Stimulated activated CD4-positive, alpha-beta T cell treated with anti-CD3 and anti-CD28 coated beads, Interleukin-15, amount 100 ng/mL, for 1 hour (primary cell): ENCODE measurements at regions not wholly inside any gene's neighbourhood (a gene's known extent, or its start where the extent isn't known, plus 50 kb on each side); places are given as distances from the start of the nearest gene placed in this dataset.

ENCODE experiments used
- DNase-seq, 2 donors: peaks; one replicate each; pipeline ENCODE4 v3.0.0-alpha.2; 2020; ENCODE audit warnings: low read depth in 1 of 2, low spot score in 1 of 2

DNA sequence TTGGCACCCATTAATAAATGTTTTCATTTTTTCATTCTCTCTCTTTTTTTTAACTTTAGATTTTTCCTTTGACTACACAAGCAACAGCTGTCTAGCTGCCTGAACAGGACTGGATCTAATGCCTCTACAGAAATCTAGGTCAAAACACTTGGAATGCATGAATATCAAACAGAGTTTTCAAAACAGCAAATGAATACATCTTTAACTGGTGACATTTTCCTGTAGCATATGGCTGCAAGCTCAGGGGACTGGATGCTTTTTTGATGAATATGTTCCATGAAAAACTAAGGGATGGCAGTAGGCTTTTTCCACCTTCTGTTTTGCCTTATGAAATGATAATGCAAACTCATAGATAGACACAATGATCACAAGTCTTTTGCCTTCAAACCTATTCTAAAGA, 661.7 kb downstream of the MCTP2 start:
- DNase-seq = no peak

DNA sequence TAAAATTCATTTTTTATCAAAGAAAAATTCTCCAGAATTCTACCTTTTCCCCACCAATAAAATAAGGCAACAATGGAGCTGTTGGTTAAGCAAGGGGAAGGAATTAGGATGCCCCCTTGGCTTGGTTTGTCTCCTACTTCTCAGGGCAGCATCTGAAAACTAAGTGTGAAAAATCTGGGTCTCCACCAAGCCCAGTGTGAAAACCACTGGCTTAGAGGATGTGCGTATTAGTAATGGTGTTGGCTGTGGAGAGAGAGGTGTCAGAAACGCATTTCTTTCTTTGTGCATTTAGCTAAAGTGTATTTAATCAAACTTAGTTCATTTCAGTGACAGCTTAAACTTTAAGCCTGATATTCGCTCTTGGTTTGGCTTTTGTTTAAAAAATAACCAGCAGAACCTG, 662.7 kb downstream of the MCTP2 start:
- DNase-seq = no peak

DNA sequence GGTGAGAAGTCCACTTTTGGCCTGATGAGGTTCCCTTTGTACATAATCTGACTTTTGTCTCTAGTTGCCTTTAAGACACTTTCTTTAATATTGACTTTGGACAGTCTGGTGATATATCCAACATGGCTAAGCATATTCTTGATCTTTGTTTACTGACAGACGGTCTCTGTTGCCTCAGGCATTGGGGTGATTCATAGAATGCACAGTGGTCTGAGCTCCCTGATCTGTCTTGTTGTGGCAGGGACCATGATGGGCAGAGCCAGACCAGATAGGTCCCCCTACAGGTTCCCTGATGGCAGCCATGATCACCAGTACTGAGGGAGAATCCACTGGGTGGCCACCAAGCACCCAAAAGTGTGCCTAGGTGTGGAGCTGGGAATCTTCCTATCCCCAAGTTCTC, 678.1 kb downstream of the MCTP2 start:
- DNase-seq = no peak

DNA sequence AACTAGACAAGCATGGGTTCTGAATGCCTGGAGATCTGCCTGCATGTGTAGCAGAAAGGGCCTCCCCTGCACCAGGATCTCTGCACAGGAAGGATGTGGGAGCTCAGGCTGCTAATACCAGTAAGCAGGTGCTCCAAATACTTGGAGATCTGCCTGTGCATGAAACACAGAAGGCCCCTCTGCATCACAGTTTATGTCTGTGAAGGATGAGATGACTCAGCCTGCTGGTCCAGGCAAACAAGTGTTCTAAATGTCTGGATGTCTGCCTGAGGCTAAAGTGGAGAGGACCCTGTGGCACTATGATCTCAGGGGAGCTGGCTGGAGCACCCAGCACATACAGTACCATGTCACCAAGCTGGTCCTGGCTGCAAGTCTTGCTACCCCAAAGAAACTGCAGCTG, 678.8 kb downstream of the MCTP2 start:
- no peak for DNase-seq

DNA sequence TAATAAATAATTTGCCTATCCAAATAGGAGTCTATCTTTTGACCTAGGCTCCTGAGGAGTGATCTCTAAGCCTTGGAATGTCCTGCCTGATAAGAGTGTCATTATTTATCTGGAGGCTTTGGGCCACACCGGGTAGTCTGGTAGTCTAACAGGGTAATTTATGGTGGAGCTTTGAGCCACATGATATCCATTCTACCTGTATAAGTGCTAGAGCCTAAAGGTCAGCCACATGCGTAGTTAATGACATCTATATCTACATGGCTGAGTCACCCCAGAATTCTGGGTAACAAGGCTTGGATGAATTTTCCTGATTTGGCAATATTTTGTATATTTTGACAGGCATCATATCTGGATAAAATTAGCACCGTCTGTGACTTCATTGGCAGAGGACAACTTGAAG, 681.4 kb downstream of the MCTP2 start:
- DNase-seq = no peak

DNA sequence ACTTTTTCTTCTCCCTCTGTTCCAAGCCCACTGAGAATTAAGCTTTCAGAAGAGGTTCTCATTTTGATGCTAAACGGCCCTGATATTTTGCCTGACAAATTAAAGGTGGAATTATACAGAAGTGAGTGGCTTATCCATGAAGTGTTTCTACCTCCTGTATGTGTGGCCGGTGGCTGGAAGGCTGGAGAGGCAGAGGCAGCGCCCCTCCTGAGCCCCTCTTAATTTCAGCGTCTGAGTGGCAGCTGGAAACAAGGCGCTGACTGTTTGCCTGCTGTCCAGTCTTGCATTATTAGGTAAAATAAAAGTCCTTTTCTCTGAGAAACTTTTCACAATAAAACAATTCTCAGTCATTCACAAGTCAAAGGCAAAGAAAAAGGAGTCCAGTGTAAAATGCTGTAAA, 685.7 kb downstream of the MCTP2 start:
- no peak for DNase-seq

DNA sequence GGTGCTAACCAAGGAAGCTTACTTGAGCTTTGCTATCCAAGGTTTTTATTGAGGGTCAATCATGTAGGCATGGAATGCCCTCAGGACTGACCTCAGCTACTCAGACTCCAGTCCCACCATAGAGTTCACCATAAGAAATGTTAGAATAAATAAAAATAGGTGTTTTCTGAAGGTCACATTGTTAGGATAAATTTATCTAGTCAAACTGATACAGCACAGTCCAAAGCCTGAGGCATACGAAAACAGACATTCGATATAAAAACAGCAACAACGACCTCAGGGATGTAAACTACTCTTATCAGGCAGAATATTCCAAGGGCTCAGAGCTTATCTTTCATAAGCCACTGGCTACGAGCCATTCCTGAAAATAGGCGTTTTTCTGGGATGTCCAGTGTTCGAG, 690.6 kb downstream of the MCTP2 start:
- DNase-seq = no peak

DNA sequence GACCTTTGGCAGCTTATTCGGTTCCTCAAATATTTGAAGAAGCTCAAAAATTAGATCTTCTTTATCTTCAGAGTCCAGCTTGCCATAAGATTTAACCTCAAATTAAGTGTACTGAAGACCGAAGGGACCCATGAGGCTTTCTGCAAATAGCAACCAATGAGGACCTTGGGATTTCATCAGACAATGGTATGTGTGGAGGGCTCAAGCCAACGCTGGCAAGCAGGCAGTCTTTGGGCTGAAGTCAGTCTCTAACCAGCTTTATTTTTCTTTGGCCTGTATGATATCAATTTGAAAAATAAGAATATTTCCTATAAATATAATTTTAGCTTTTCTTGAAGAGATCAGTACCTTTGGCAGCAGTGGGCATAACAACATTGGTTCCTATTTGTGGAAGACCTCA, 692.7 kb downstream of the MCTP2 start:
- no peak for DNase-seq

DNA sequence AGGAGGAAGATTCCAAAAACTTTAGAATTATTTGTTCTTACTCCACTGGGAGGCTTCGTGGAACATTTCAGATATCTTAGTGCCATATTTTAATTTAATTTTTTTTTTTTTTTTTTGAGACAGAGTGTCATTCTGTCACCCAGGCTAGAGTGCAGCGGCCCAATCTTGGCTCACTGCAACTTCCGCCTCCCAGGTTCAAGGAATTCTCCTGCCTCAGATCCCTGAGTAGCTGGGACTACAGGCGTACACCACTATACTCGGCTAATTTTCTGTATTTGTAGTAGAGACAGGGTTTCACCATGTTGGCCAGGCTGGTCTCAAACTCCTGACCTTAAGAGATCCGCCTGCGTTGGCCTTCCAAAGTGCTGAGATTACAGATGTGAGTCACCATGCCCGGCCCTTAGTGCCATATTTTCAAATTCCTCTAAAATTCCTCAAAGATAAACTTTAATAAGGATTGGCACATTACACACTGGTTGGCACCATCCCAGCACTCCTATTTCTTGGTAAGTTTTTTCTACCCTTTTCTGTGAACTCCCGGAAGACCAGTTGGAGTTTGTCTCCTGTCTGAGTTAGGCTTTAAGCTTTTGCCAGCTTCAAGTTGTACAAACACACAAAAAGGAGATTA, 693.7 kb downstream of the MCTP2 start:
- DNase-seq = no peak

DNA sequence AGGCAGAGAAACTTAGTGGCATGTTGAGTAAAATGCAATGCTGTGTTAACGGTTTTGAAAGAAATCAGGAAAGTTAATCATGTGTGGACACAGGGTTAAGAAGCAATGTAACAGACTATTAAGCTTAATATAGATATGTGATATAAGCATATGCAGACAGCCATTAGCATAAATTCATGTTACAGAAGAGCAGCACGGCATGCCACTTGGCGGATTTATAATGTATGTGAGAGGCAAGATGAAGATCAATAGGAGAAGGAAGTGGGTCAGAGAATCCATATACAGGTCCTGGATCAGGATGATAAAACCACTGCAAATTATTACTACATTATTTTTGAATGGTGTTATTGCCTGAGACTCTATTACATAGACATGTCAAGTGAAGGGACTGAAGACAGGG, 694.3 kb downstream of the MCTP2 start:
- no peak for DNase-seq

DNA sequence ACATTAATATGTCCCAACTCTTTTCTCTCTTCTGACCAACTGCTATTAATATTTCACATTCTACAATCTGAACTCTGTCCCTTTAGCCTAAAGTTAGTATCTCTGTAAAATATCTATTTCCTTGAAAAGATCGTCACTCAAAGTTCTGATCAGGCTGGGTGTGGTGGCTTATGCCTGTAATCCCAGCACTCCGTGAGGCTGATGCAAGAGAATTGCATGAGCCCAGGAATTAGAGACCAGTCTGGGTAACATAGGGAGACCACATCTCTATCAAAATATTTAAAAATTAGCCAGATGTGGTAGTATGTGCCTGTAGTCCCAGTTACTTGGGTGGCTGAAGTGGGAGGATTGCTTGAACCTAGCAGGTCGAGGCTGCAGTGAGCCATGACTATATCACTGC, 695.6 kb downstream of the MCTP2 start:
- no peak for DNase-seq

DNA sequence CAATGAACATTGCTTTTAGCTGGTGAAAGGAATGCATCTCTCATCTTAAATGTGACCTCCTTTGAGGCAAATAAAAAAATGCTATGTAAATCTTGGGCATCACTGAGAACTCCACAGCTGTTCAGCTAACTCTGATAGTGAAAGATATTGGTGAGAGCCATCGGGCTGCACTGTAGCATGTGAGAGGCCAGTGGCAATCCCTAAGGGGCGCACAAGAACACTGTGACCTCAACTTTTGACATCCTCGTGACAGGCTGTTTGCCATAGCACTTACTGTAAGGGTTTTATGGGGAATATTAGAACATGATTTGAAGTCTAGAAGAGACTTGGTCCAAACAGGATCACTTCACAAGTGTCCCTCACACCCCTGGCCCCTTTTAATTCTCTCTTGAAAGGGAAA, 697.9 kb downstream of the MCTP2 start:
- no peak for DNase-seq

DNA sequence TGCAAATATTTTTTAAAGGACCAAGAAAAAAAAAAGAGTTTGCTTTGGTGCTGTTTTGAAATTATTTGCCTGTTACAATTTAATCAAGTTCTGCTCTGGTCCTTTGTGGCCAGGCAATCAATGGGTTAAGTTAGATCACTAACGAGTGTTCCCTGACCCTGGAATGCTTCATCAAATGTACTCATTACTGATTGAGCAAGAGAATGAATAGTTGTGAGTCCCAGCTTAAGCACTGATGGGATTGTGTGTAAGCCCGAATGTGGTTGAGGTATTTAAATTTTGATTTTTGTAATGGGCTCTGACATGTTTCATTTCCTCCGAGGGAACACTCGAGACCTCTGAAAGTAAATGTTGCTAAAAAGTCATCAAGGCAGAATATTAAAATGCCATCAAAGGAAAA, 699.1 kb downstream of the MCTP2 start:
- DNase-seq = no peak

DNA sequence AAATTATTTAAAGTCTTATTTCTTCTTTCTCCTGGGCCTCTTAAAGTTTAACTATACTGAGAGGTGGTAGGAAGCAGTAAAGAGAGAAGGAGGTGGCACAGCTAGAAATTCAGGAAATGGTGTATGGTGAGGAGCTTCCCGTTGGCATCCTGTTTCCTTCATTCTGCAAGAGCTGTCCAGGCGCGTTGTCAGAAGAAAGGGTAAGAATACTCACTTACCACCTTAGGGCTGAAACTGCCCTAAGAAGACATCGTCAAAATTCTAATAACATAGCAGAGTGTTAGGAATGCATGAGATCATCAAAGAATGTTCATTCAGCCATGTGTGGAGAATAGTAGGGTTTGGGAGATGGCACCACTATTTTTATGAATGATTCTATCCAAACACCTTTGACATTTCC, 699.6 kb downstream of the MCTP2 start:
- no peak for DNase-seq

DNA sequence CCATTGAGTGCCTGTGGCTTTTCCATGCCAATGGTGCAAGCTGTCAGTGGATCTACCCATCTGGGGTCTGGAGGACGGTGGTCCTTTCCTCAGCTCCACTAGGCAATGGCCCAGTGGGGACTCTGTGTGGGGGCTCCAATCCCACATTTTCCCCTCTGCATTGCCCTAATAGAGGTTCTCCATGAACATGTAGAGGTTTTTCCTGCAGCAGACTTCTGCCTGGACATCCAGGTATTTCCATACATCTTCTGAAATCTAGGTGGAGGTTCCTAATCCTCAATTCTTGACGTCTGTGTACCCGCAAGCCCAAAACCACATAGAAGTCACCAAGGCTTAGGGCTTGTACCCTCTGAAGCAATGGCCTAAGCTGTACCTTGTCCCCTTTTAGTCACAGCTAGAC, 703.1 kb downstream of the MCTP2 start:
- DNase-seq = no peak

DNA sequence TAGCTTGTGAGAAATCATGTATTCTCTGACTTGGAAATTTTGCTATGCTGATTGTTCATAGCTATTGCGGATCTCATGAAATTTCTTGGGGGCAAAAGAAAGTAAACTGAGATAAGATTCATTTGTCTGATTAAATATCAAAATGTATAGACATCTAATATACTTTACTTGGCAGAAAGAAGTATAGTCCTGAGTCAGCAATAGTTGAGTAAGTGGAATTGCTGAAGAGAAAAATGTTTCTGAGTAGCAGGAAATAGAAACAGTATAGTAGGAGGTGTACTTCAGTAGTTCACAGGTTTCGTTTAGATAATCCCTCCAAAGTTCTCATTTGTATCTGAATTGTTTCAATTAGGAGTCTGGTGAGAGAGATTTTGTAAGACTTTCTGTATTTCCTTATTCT, 705.9 kb downstream of the MCTP2 start:
- DNase-seq = no peak

DNA sequence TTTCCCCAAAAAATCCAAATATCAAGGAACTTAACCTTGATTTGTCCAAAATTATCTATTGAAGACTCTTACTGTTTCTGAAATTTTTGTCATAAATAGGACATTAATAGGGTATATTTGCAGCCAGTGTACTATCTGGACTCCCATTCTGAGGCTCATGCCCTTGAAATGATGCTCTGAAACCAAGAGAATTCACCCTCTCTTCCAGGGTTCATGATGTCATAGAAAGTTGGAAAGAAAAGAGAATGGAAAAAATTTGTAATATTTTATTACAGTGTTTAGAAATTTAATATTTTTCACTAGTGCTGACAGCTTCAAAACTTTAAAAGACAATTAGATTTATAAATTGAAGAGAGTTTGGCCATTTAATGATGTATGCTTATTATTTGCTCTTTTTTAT, 712.5 kb downstream of the MCTP2 start:
- DNase-seq = no peak

DNA sequence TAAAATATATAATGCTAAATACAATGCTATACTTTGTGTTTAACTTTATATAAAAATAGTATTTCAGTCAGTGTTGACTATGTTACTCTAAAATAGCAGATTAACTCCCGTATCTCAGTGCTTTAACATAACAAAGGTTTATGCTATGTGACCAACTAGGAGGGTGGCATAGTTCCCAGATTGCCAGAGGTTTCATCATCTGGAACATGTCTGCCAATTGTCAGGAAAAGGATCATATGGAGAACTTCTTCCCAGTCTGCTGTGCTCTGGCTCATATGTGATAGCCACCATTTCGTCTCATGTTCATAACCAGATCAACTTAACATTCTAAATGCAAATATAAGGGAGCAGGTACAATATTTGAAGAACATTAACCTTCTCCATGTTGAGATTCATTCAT, 720.2 kb downstream of the MCTP2 start:
- no peak for DNase-seq

DNA sequence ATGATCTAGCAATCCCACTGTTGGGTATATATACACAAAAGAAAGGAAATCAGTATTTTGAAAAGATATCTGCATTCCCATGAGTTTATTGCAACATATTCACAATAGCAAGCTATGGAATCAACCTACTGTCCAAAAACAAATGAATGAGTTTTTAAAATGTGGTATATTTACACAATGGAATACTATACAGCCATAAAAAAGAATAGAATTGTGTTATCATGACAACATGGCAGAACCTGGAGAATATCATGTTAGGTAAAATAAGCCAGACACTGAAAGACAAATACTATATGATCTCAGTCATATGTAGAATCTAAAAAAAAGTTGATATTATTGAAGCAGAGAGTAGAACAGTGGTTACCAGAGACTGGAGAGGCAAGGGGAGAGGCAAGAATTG, 732.6 kb downstream of the MCTP2 start:
- DNase-seq = no peak

DNA sequence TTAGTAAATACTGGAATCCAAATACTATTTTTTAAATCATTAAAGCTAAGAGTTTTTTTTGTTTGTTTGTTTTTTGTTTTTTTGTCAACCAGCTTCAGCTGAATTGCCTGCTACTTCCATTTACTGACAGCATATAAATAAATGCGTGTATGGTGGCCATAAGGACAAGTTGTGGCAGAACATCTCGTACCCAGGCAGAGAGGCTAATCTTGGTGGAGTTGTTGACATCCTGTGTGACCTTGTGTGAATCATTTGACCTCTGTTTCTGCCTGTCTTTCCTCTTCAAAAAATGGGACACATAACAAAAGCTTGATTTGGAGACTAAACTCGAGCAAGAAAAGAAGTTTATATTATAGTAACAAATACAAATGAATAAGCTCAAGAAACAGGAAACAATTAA, 734.2 kb downstream of the MCTP2 start:
- no peak for DNase-seq

DNA sequence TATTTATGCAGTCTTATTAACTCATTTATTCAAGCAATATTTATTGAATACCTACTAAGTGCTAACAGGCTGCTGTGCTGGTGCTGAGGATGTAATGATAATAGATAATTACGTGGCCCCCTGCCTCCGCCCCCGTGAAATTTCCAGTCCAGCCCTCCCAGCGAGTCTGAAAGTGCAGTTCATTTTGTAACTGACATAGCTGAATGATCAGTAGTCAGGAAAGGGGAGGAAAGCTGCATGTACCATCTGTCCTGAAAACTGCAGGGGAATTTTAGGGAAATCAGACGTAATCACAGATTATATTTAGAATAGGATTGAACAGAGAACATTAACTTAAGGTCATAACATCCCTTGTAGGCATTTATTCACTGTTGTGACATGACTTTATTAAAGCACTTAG, 736.8 kb downstream of the MCTP2 start:
- no peak for DNase-seq

DNA sequence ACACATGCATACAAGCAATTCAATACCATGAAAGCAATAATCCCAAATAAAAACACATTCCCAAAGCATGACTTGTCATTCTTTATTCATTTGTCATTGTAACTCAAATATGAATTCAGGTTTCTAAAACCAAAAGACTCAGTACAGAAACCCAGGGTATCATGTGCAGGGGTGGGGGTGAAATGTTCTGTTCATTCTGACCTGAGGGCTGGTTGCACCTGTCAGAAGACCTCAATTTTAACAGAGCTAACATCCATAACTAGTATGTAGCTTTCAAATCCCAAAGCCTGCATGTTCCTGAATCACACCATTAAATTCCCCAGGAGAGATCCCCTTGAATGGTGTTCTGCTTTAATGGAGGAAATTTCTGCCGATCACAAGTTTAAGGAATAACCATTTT, 738.7 kb downstream of the MCTP2 start:
- DNase-seq = no peak

DNA sequence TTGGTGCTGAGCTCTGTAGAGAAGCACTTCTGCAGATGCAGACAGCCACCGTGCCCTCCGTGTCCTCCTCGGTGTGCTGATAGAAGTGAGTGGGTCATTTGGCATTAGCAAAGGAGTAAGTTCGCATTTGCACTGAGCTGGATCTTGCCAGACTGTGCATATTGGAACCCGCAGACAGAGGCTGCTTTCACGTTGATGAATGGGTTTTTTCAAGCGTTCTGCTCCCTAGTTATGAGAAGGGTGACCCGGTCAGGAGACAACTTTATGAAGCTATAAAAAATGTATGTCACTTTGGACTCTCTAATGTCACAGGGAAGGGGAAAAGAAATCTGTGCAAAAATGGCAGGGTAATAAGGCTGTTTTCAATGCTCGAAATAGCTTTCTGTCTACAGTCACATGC, 739.4 kb downstream of the MCTP2 start:
- DNase-seq = no peak

DNA sequence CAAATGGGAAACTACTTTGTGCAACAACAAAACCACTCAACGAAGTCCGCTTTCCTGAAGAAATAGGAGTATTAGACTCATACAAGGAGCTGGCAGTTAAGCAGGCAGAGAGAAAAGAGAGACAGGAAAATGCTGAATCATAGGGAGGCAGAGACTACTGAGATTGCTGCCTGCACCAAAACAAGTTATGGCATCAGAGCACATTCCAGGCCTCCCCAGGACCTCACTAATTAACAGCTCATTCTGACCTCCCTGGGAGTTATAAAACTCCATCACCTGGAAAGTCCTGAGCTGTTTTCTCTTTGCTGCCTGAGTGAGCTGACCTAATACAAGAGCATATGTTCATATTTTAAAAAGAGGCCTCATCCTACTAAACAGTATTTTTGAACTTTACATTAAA, 741.0 kb downstream of the MCTP2 start:
- no peak for DNase-seq
